ENCODE measurements at regions not wholly inside any gene's neighbourhood (a gene's known extent, or its start where the extent isn't known, plus 50 kb on each side); places are given as distances from the start of the nearest gene placed in this dataset.

GRCh38 chr1:243933495-243933894 is 83.5 kb upstream of the AKT3 start:
- peaks cover 7% of the 10 kb centered on the region for H3K4me1 Mint-ChIP-seq (ENCODE audit: low read depth)
- no peak overlapping the region for H3K4me3 Mint-ChIP-seq
- peaks cover 6% of the 10 kb centered on the region for H3K27me3 Mint-ChIP-seq
- H3K27ac Mint-ChIP-seq, result no peak overlapping the region
- H3K9me3 Mint-ChIP-seq (ENCODE audit: low read depth), result peaks cover 11% of the 10 kb centered on the region
- peaks cover 8% of the 10 kb centered on the region for H3K36me3 Mint-ChIP-seq

- H3K4me3 Mint-ChIP-seq, result no peak overlapping the region
- peaks cover 8% of the 10 kb centered on the region for H3K36me3 Mint-ChIP-seq
- H3K9me3 Mint-ChIP-seq (ENCODE audit: low read depth), result peaks cover 11% of the 10 kb centered on the region
- peaks cover 6% of the 10 kb centered on the region for H3K27me3 Mint-ChIP-seq
- H3K4me1 Mint-ChIP-seq (ENCODE audit: low read depth), result no peaks in the 10 kb centered on the region
- no peak overlapping the region for H3K27ac Mint-ChIP-seq
Observed at GRCh38 chr1:243931957-243932356, 81.9 kb upstream of the AKT3 start.

- Mint-ChIP-seq H3K27me3 (peaks cover 6% of the 10 kb centered on the region), H3K36me3 (peaks cover 8% of the 10 kb centered on the region), H3K27ac (no peak overlapping the region), H3K4me3 (no peak overlapping the region), H3K4me1 (ENCODE audit: low read depth) (no peaks in the 10 kb centered on the region), H3K9me3 (ENCODE audit: low read depth) (peaks cover 11% of the 10 kb centered on the region)
Observed at GRCh38 chr1:243930822-243931671, 81.0 kb upstream of the AKT3 start.

GRCh38 chr1:243927381-243927780 is 77.3 kb upstream of the AKT3 start:
- Mint-ChIP-seq H3K36me3 (no peaks in the 10 kb centered on the region), H3K9me3 (ENCODE audit: low read depth) (no peaks in the 10 kb centered on the region), H3K4me3 (no peak overlapping the region), H3K27me3 (peaks cover 3% of the 10 kb centered on the region), H3K4me1 (ENCODE audit: low read depth) (no peaks in the 10 kb centered on the region), H3K27ac (no peak overlapping the region)

- H3K9me3 Mint-ChIP-seq (ENCODE audit: low read depth), result no peaks in the 10 kb centered on the region
- no peak overlapping the region for H3K4me3 Mint-ChIP-seq
- no peaks in the 10 kb centered on the region for H3K4me1 Mint-ChIP-seq (ENCODE audit: low read depth)
- H3K36me3 Mint-ChIP-seq, result no peaks in the 10 kb centered on the region
- H3K27ac Mint-ChIP-seq, result no peak overlapping the region
- H3K27me3 Mint-ChIP-seq, result peaks cover 2% of the 10 kb centered on the region
Observed at GRCh38 chr1:243926803-243927245, 76.8 kb upstream of the AKT3 start.

GRCh38 chr1:243926299-243926698 is 76.3 kb upstream of the AKT3 start:
- no peaks in the 10 kb centered on the region for H3K9me3 Mint-ChIP-seq (ENCODE audit: low read depth)

DNA sequence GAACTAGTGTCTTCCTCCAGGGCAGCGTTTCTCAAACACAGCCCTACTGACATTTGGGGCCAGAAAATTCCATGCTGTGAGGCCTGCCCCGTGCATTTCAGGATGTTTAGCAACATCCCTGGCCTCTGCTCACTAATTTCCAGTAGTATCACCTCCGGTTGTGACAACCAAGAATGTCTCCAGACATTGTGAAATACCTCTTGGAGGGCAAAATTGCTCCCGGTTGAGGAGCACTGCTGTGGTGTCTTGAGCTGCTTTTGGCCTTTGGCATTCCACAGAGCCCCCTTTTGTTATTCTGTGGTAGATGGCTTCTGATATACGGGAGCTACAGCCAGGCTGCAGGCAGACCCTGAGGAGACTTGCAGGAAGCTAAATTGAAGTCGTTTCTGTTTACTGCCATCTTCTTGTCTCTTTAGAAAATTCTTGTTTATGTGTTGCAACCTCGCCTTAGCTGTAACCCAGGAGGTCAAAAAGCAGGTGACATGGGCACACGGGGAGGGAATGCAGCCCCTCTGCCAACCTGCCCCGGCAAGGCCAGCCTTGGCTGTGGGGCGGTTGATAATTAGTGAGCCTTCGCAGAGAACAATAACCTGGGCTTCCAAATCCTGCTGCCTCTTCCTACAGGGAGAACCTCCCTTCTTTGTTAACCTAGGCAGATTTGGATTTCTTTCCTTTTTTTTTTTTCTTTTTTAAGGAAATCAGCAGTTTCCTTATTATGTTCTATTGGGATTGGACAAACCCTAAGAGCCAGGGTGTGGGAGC is 74.7 kb upstream of the AKT3 start:
- Mint-ChIP-seq H3K4me3 (no peak overlapping the region), H3K4me1 (ENCODE audit: low read depth) (no peaks in the 10 kb centered on the region), H3K27ac (no peak overlapping the region), H3K36me3 (no peaks in the 10 kb centered on the region), H3K9me3 (ENCODE audit: low read depth) (no peaks in the 10 kb centered on the region), H3K27me3 (peaks cover 6% of the 10 kb centered on the region)

More at GRCh38 chr1:243926299-243926698, 76.3 kb upstream of the AKT3 start:
- H3K4me1 Mint-ChIP-seq (ENCODE audit: low read depth), result no peaks in the 10 kb centered on the region
- peaks cover 1% of the 10 kb centered on the region for H3K27me3 Mint-ChIP-seq
- no peak overlapping the region for H3K4me3 Mint-ChIP-seq
- H3K27ac Mint-ChIP-seq, result no peak overlapping the region
- no peaks in the 10 kb centered on the region for H3K36me3 Mint-ChIP-seq

DNA sequence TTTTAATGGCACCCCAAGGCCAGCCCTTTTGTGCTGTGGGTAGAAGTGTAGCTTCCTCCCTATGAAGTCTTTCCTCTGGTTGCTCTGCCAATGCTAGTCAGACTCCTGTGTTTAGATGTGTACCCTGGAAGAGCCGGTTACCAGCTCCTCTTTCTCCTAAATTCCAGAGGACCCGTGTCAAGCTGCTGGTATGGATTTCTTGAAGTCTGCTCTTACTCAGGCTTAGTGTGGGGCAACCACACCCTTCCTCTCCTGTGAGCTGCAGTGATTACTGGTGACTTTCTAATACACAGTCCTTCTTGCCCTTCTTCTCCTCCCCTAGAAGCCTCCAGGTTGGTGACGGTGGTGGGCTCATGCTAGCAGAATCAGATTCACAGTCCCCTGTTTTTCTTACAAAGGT is 74.1 kb upstream of the AKT3 start:
- H3K9me3 Mint-ChIP-seq (ENCODE audit: low read depth), result no peaks in the 10 kb centered on the region
- H3K27me3 Mint-ChIP-seq, result peaks cover 6% of the 10 kb centered on the region
- H3K27ac Mint-ChIP-seq, result no peak overlapping the region
- H3K4me1 Mint-ChIP-seq (ENCODE audit: low read depth), result no peaks in the 10 kb centered on the region
- no peaks in the 10 kb centered on the region for H3K36me3 Mint-ChIP-seq
- no peak overlapping the region for H3K4me3 Mint-ChIP-seq

DNA sequence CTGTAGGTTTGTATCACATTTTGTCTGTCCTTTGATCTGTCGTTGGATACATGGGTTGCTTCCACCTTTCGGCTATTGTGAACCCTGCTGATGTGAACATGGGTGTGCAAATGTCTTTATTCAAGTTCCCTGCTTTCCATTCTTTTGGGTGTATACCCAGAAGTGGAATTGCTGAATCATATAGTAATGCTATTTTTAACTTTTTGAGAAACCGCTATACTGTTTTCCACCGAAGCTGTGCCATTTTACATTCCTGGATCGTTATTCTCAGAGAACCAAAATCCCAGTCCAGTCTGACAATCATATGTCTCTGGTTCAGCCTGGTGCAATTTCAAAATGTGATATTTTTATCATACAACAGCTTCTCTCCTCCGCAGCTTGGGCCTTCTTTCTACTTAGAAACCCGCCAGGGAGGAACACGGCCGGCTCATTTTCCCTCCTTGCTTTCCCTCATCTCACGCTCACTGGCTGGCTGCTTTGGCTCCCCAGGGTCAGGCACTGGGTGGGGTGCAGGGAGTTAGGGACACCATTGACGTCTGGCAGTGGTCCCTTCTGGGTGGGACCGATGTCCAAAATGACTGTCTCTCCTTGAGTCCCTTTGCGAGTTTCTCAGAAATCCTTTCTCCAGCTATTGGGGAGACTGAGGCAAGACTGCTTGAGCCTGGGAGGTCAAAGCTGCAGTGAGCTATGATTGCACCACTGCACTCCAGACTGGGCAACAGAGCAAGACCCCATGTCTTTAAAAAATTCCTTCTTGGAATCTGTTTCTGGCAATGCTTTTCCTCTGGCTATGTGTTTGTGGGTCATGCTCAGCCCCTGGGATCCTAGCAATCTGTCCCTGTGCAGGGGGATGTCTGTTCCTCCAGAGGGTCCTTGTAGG is 73.5 kb upstream of the AKT3 start:
- no peak overlapping the region for H3K27ac Mint-ChIP-seq
- H3K4me1 Mint-ChIP-seq (ENCODE audit: low read depth), result no peaks in the 10 kb centered on the region
- peaks cover 6% of the 10 kb centered on the region for H3K27me3 Mint-ChIP-seq
- H3K9me3 Mint-ChIP-seq (ENCODE audit: low read depth), result no peaks in the 10 kb centered on the region
- no peaks in the 10 kb centered on the region for H3K36me3 Mint-ChIP-seq
- no peak overlapping the region for H3K4me3 Mint-ChIP-seq

GRCh38 chr1:243921111-243921510 is 71.1 kb upstream of the AKT3 start:
- Mint-ChIP-seq H3K27ac (no peak overlapping the region), H3K36me3 (no peaks in the 10 kb centered on the region), H3K9me3 (ENCODE audit: low read depth) (no peaks in the 10 kb centered on the region), H3K4me1 (ENCODE audit: low read depth) (peaks cover 16% of the 10 kb centered on the region), H3K4me3 (no peak overlapping the region), H3K27me3 (peaks cover 23% of the 10 kb centered on the region)

GRCh38 chr1:243917863-243918565 is 68.0 kb upstream of the AKT3 start:
- Mint-ChIP-seq H3K4me1 (ENCODE audit: low read depth) (peaks cover 16% of the 10 kb centered on the region), H3K36me3 (no peaks in the 10 kb centered on the region), H3K4me3 (peak overlapping the region; percentile 90), H3K9me3 (ENCODE audit: low read depth) (no peaks in the 10 kb centered on the region), H3K27me3 (peaks cover 29% of the 10 kb centered on the region), H3K27ac (no peak overlapping the region)

DNA sequence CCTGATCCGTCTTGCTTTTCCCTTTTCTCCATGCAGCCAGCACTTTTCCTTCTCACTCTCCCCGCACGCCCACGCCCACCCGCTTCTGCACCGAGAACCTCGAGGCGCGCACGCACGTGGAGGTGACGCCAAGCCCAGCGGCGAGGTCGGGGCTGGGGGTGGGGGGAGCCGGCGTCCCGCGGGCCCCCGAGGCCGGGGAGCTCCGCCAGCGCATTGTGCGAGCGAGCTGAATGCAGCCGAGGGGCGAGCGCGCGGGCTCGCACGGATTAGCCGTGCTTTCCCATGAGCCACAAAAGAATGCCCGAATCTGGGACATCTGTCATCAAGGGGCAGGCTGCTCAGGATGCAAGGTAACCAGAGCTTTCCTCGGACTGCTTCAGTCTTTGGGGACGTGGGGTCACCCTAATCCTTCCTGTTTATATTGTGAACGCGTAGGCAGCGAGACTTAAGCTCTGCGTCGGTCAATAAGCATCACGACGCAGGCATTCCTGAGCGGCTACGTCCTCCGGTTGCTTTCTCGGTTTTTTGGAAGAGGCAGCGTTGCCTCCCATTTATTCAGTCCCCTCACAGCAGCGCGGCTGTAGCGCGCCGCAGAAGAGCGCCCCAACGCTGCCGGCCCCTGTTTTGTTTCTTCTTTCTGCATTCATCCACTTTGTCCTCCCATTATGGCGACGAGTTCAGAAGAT is 67.3 kb upstream of the AKT3 start:
- no peak overlapping the region for H3K27ac Mint-ChIP-seq
- peak overlapping the region; percentile 90 for H3K4me3 Mint-ChIP-seq
- H3K9me3 Mint-ChIP-seq (ENCODE audit: low read depth), result no peaks in the 10 kb centered on the region
- peaks cover 16% of the 10 kb centered on the region for H3K4me1 Mint-ChIP-seq (ENCODE audit: low read depth)
- H3K27me3 Mint-ChIP-seq, result peaks cover 34% of the 10 kb centered on the region
- H3K36me3 Mint-ChIP-seq, result no peaks in the 10 kb centered on the region

GRCh38 chr1:243916160-243916559 is 66.1 kb upstream of the AKT3 start:
- Mint-ChIP-seq H3K27ac (no peak overlapping the region), H3K27me3 (peaks cover 34% of the 10 kb centered on the region), H3K36me3 (no peaks in the 10 kb centered on the region), H3K4me1 (ENCODE audit: low read depth) (peaks cover 16% of the 10 kb centered on the region), H3K4me3 (peak overlapping the region; percentile 82), H3K9me3 (ENCODE audit: low read depth) (no peaks in the 10 kb centered on the region)

- Mint-ChIP-seq H3K4me1 (ENCODE audit: low read depth) (peaks cover 7% of the 10 kb centered on the region), H3K27ac (no peak overlapping the region), H3K36me3 (no peaks in the 10 kb centered on the region), H3K9me3 (ENCODE audit: low read depth) (no peaks in the 10 kb centered on the region), H3K4me3 (no peak overlapping the region), H3K27me3 (peaks cover 19% of the 10 kb centered on the region)
Observed at GRCh38 chr1:243912347-243912746, 62.3 kb upstream of the AKT3 start.
